Upper lobe of left lung (tissue), 6 donors: ENCODE measurements at regions not wholly inside any gene's neighbourhood (a gene's known extent, or its start where the extent isn't known, plus 50 kb on each side); places are given as distances from the start of the nearest gene placed in this dataset.

Experiments used
- ATAC-seq, 2 donors: fragments of 200-7000 bp; cut with Tn5 transposase; one replicate each; pipeline ENCODE4 v1.9.1; 2022; ENCODE audit warnings: mild to moderate bottlenecking in 2 of 2, moderate library complexity in 2 of 2; ENCODE audit not compliant: low FRiP score in 2 of 2
- DNase-seq, 2 donors: peaks; one replicate each; pipeline ENCODE4 v3.0.0-alpha.2; 2019 to 2020
- H3K27ac ChIP-seq, 4 donors: fragments of 200-600 bp; sonication (generic); one replicate each; pipeline ENCODE4 v1.5.1; 2016 to 2019
- H3K27me3 ChIP-seq, 4 donors: fragments of 200-600 bp; sonication (generic); one replicate each; pipeline ENCODE4 v1.5.1; 2017 to 2019
- H3K36me3 ChIP-seq, 4 donors: fragments of 200-600 bp; sonication (generic); one replicate each; pipeline ENCODE4 v1.5.1; 2016 to 2019
- H3K4me1 ChIP-seq, 4 donors: fragments of 200-600 bp; sonication (generic); one replicate each; pipeline ENCODE4 v1.5.1; 2018 to 2019
- H3K4me3 ChIP-seq, 4 donors: fragments of 200-600 bp; sonication (generic); one replicate each; pipeline ENCODE4 v1.5.1; 2017 to 2019; ENCODE audit warnings: mild to moderate bottlenecking in 2 of 4, moderate library complexity in 1 of 4
- H3K9me3 ChIP-seq, 4 donors: fragments of 200-600 bp; sonication (generic); one replicate each; pipeline ENCODE4 v1.5.1; 2018 to 2019
- EP300 ChIP-seq, 4 donors: sonication (generic); formaldehyde crosslinking; IDR thresholded peaks; one replicate each; pipeline ENCODE4 v1.5.1; 2017; ENCODE audit warnings: antibody characterized with exemption in 4 of 4, control low read depth in 2 of 4
- POLR2A ChIP-seq, 4 donors: fragments of 450-650 bp; IDR thresholded peaks; one replicate each; pipeline ENCODE4 v1.5.1; 2016 to 2017; ENCODE audit warnings: antibody characterized with exemption in 4 of 4, mild to moderate bottlenecking in 2 of 4
- POLR2AphosphoS5 ChIP-seq, 2 donors: sonication (generic); formaldehyde crosslinking; IDR thresholded peaks; one replicate each; pipeline ENCODE4 v1.5.1; 2017; ENCODE audit warnings: antibody characterized with exemption in 2 of 2
- WGBS, 2 donors: methylation state at CpG; one replicate each; pipeline ENCODE4 v1.1.5; 2017 to 2018; 5-methylcytosine and 5-hydroxymethylcytosine counted together
- TF ChIP-seq, protein P1 (sequence below), 6 experiments: fragments of 450-650 bp in 4 of 6; fragments of 200-600 bp in 2 of 6; sonication (generic) in 2 of 6; IDR thresholded peaks; one replicate each; pipeline ENCODE4 v1.5.1; 2016 to 2019; ENCODE audit warnings: antibody characterized with exemption in 6 of 6
- donor health status: DM: no; HTN: no; CAD: no; lungs with moderate emphysema.
- donor health status: DM: no; HTN: yes; CAD: no; lungs with severe emphysema.

DNA sequence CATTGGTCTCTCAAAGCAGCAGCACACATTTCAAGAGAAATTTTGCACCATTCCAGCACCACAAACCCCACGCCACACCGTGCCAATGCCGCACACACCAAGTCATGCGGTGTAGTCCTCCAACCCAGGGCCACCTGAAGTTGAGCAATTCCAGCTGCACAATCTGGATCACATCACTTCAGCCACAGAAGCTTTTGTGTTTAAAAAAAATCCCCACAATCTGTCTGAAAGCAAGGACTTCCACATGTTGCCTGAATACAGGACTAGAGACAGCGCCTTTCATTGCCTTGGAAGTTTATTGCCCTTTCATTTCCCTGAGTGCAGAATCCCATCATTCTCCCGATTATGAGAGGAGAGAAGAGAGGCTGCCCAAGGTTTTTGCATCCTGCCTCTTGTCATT lies 175.6 kb upstream of the BCL6 start:
- DNase-seq (no peak), ATAC-seq (no peak)
- H3K27me3 ChIP-seq = no peaks in the 10 kb centered on the region
- H3K36me3 ChIP-seq = no peaks in the 10 kb centered on the region
- H3K4me3 ChIP-seq = no peak overlapping the region
- no peak overlapping the region for H3K27ac ChIP-seq
- peaks cover 0 to 8% (median 6%) of the 10 kb centered on the region in 4 donors for H3K4me1 ChIP-seq
- WGBS, 2 donors = 72 to 79% methylated on average over 6 of the region's 6 CpGs
- H3K9me3 ChIP-seq = peaks cover 0 to 9% (median 6%) of the 10 kb centered on the region in 4 donors
- TF ChIP-seq POLR2AphosphoS5 (IDR thresholded peaks at IDR 0.05) = peak in 1 of 2 donors; percentile 10
- no peak for TF ChIP-seq EP300 (IDR thresholded peaks at IDR 0.05)

DNA sequence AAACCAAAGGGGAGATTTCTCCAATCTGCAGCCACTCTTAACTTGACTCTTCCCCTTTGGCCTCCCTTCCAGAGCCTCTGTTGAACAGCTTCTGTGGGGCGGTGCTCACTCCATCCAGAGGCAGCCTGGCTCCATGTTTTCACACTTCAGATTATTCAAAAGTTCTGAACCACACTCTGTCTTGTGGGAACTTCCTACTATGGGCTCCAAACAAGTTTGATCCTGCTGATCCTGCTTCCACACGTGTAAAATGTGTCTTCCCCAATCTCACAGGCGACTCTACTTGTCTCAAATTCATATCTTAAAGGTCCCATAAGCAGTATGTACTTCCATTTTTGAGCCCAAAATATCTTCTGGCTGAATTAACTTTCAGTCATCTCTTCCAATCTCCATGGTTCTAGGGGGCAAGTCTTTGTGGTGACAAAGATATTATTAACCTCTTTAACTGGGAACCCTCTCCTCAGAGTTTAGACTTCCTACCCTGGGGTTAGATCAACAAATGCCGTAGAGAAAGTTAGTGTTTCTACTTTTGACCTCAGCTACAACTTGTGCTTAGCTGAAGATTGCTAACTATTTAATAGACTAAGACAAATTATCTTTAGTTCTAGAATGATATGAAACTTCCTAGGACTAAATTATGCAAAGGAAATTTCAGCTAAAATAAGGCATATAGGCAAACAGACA lies 176.3 kb upstream of the BCL6 start:
- ATAC-seq (no peak), DNase-seq (no peak)
- no peaks in the 10 kb centered on the region for H3K27me3 ChIP-seq
- H3K4me1 ChIP-seq = peaks cover 0 to 8% (median 5%) of the 10 kb centered on the region in 4 donors
- no peaks in the 10 kb centered on the region for H3K36me3 ChIP-seq
- no peak overlapping the region for H3K4me3 ChIP-seq
- H3K27ac ChIP-seq = no peak overlapping the region
- TF ChIP-seq EP300 (IDR thresholded peaks at IDR 0.05) (no peak), POLR2AphosphoS5 (IDR thresholded peaks at IDR 0.05) (no peak), POLR2A (IDR thresholded peaks at IDR 0.05) (no peak)
- TF ChIP-seq, protein P1, sequence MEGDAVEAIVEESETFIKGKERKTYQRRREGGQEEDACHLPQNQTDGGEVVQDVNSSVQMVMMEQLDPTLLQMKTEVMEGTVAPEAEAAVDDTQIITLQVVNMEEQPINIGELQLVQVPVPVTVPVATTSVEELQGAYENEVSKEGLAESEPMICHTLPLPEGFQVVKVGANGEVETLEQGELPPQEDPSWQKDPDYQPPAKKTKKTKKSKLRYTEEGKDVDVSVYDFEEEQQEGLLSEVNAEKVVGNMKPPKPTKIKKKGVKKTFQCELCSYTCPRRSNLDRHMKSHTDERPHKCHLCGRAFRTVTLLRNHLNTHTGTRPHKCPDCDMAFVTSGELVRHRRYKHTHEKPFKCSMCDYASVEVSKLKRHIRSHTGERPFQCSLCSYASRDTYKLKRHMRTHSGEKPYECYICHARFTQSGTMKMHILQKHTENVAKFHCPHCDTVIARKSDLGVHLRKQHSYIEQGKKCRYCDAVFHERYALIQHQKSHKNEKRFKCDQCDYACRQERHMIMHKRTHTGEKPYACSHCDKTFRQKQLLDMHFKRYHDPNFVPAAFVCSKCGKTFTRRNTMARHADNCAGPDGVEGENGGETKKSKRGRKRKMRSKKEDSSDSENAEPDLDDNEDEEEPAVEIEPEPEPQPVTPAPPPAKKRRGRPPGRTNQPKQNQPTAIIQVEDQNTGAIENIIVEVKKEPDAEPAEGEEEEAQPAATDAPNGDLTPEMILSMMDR (IDR thresholded peaks at IDR 0.05) = no peak
- 64 to 68% methylated on average over 4 of the region's 4 CpGs for WGBS, 2 donors
- peaks cover 0 to 9% (median 6%) of the 10 kb centered on the region in 4 donors for H3K9me3 ChIP-seq

DNA sequence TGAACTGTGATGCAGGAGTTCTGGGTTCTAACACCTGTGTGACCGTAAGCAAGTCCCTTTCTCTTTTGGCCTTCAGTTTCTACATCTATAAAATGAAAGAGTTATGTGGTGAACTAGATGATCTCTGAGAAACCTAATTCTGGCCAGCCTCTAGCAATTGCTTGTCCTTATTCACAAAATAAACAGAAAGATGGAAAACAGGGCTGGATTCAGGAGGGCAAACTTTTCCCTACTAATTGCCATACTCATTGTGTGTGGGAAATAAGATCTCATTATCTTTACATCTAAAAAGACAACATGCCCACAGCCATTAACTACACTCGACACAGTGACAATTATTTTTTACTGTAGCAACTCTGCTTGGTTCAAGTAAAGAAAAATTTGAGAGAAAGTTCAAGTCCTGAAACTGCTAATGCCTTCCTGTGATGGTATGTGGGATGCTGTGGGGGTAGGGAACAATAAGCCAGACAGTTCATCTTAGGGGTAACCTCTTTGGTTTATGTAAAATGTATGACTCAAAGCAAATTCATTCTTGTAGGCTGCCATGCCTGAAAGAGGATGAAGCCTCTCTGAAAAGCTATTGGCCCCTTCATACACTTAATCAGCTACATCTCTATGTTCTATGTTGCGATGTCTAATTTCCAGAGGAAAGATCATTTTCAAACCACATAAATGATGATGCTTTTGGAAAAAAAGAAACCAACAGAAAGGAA lies 177.6 kb upstream of the BCL6 start:
- no peak for DNase-seq
- Histone ChIP-seq H3K4me1 (peaks cover 0 to 8% (median 5%) of the 10 kb centered on the region in 4 donors), H3K36me3 (no peaks in the 10 kb centered on the region), H3K27ac (no peak overlapping the region), H3K4me3 (no peak overlapping the region), H3K9me3 (peaks cover 0 to 9% (median 6%) of the 10 kb centered on the region in 4 donors), H3K27me3 (no peaks in the 10 kb centered on the region)
- ATAC-seq = no peak
- 84 to 87% methylated on average over 3 of the region's 3 CpGs for WGBS, 2 donors
- no peak for TF ChIP-seq POLR2A (IDR thresholded peaks at IDR 0.05)
- TF ChIP-seq, protein P1 (IDR thresholded peaks at IDR 0.05) = no peak
- TF ChIP-seq POLR2AphosphoS5 (IDR thresholded peaks at IDR 0.05) = no peak
- no peak for TF ChIP-seq EP300 (IDR thresholded peaks at IDR 0.05)

DNA sequence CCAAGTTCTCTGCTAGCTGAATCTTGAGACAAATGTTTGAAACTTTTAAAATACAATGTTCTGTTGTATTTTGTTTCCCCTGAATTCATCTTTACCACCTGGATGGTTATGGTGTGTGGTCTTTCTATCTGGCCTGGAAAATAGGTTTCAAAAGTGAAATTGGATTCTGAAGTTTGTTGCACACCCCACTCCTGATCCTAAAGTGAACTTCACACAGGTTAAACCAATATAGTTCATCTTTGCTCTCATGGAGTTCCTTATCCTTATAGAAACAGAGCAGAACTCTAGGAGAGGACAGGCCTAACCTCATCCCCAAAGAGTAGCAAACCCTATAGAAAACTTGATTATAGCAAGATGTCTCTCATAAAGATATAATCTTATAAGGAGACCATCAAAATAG lies 179.4 kb upstream of the BCL6 start:
- Histone ChIP-seq H3K9me3 (peaks cover 0 to 9% (median 6%) of the 10 kb centered on the region in 4 donors), H3K36me3 (no peaks in the 10 kb centered on the region), H3K4me1 (peaks cover 0 to 4% (median 0%) of the 10 kb centered on the region in 4 donors), H3K4me3 (no peak overlapping the region), H3K27me3 (no peaks in the 10 kb centered on the region), H3K27ac (no peak overlapping the region)
- DNase-seq (no peak), ATAC-seq (no peak)
- TF ChIP-seq POLR2AphosphoS5 (IDR thresholded peaks at IDR 0.05) (no peak), EP300 (IDR thresholded peaks at IDR 0.05) (no peak), POLR2A (IDR thresholded peaks at IDR 0.05) (no peak)
- TF ChIP-seq, protein P1 (IDR thresholded peaks at IDR 0.05) = no peak

DNA sequence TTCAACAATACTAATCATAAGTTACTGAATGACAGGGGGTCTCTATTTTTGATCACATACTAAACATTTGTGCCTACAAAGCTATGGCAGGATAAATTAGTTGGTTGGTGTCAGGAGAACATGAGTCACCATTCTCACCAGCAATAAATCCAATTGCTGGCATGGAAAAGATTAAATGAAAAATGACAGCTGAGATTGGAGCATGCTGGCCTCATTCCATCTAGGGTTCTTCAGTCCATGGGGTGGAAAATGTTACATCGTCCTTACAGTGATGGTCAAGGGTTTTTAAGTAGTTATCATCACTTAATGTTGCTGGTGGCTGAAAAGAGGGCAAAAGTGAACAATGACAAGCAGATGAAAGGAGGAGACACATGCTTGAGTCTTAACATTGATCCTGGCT lies 180.1 kb upstream of the BCL6 start:
- TF ChIP-seq POLR2A (IDR thresholded peaks at IDR 0.05) = no peak
- TF ChIP-seq, protein P1 (IDR thresholded peaks at IDR 0.05) = no peak
- ATAC-seq (no peak), DNase-seq (no peak)
- no peaks in the 10 kb centered on the region for H3K27me3 ChIP-seq
- no peaks in the 10 kb centered on the region for H3K4me1 ChIP-seq
- no peak overlapping the region for H3K27ac ChIP-seq
- H3K4me3 ChIP-seq = no peak overlapping the region
- H3K9me3 ChIP-seq = peaks cover 0 to 9% (median 6%) of the 10 kb centered on the region in 4 donors
- H3K36me3 ChIP-seq = no peaks in the 10 kb centered on the region
- 76 to 92% methylated on average over 1 of the region's 1 CpG for whole genome bisulfite sequencing, 2 donors
